OCI-LY3 (cell line): ENCODE measurements at regions not wholly inside any gene's neighbourhood (a gene's known extent, or its start where the extent isn't known, plus 50 kb on each side); places are given as distances from the start of the nearest gene placed in this dataset.

Experiments
- EZH2phosphoT487 ChIP-seq: fragments of 200-600 bp; shearing (Covaris generic); IDR thresholded peaks from 2 replicates; pipeline ENCODE4 v1.6.1; 2018; ENCODE audit warnings: antibody characterized with exemption, mixed run types, low read depth
- TF ChIP-seq, protein P1 (sequence below): fragments of 200-600, 300-600 bp; sonication (generic); IDR thresholded peaks from 2 replicates; pipeline ENCODE4 v1.5.1; 2014; ENCODE audit warnings: antibody characterized with exemption, low read length, low read depth

DNA sequence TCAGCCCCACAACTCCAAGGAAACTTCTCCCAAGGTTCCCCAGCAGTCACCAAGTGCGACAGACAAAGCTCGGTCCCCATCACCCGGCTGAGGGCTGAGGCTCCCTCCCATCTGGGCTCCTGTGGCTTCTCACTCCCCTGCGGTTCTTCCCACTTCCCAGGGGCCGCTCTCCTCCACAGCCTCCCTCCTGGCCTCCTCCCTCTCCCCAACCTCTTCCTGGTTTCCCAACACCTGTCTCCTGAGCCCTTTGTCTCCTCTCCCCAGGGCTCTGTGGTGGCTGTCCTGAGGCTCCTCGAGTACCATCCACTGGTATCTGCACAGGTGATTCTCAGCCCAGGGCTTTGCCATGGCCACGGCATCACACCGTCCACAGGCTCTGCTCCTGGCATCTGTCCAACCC, 113.2 kb upstream of the NSMCE3 start:
- TF ChIP-seq EZH2phosphoT487 = no peak
- TF ChIP-seq, protein P1, sequence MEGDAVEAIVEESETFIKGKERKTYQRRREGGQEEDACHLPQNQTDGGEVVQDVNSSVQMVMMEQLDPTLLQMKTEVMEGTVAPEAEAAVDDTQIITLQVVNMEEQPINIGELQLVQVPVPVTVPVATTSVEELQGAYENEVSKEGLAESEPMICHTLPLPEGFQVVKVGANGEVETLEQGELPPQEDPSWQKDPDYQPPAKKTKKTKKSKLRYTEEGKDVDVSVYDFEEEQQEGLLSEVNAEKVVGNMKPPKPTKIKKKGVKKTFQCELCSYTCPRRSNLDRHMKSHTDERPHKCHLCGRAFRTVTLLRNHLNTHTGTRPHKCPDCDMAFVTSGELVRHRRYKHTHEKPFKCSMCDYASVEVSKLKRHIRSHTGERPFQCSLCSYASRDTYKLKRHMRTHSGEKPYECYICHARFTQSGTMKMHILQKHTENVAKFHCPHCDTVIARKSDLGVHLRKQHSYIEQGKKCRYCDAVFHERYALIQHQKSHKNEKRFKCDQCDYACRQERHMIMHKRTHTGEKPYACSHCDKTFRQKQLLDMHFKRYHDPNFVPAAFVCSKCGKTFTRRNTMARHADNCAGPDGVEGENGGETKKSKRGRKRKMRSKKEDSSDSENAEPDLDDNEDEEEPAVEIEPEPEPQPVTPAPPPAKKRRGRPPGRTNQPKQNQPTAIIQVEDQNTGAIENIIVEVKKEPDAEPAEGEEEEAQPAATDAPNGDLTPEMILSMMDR = no peak
